CD4-positive, alpha-beta T cell treated with Interleukin-17A for 1 hour (primary cell): ENCODE measurements at regions not wholly inside any gene's neighbourhood (a gene's known extent, or its start where the extent isn't known, plus 50 kb on each side); places are given as distances from the start of the nearest gene placed in this dataset.

ENCODE experiments used
- DNase-seq: peaks from one replicate; pipeline ENCODE4 v3.0.0-alpha.2; 2020

GRCh38 chr18:78677483-78678317 lies 301.9 kb upstream of the SALL3 start:
- DNase-seq: no peak

GRCh38 chr18:78678318-78678695 lies 301.3 kb upstream of the SALL3 start:
- no peak for DNase-seq

GRCh38 chr18:78679031-78679430 lies 300.6 kb upstream of the SALL3 start:
- DNase-seq: no peak

GRCh38 chr18:78679613-78680260 lies 299.9 kb upstream of the SALL3 start:
- no peak for DNase-seq

GRCh38 chr18:78681396-78681795 lies 298.2 kb upstream of the SALL3 start:
- DNase-seq: no peak

- DNase-seq: no peak
Measured at GRCh38 chr18:78681934-78682333, 297.7 kb upstream of the SALL3 start.

GRCh38 chr18:78682716-78683115 lies 296.9 kb upstream of the SALL3 start:
- no peak for DNase-seq

GRCh38 chr18:78683191-78684010 lies 296.2 kb upstream of the SALL3 start:
- no peak for DNase-seq

- DNase-seq: no peak
Measured at GRCh38 chr18:78685250-78685979, 294.2 kb upstream of the SALL3 start.

GRCh38 chr18:78685980-78686530 lies 293.6 kb upstream of the SALL3 start:
- no peak for DNase-seq

GRCh38 chr18:78686976-78687685 lies 292.5 kb upstream of the SALL3 start:
- no peak for DNase-seq

GRCh38 chr18:78687736-78688135 lies 291.9 kb upstream of the SALL3 start:
- no peak for DNase-seq

GRCh38 chr18:78688249-78688648 lies 291.4 kb upstream of the SALL3 start:
- no peak for DNase-seq

GRCh38 chr18:78688916-78689315 lies 290.7 kb upstream of the SALL3 start:
- no peak for DNase-seq

- DNase-seq: no peak
Measured at GRCh38 chr18:78689606-78690005, 290.0 kb upstream of the SALL3 start.

- DNase-seq: no peak
Measured at GRCh38 chr18:78692105-78692504, 287.5 kb upstream of the SALL3 start.

GRCh38 chr18:78693429-78693828 lies 286.2 kb upstream of the SALL3 start:
- no peak for DNase-seq

GRCh38 chr18:78696698-78697435 lies 282.8 kb upstream of the SALL3 start:
- no peak for DNase-seq

- DNase-seq: no peak
Measured at GRCh38 chr18:78697446-78697845, 282.2 kb upstream of the SALL3 start.

- no peak for DNase-seq
Measured at GRCh38 chr18:78698914-78699313, 280.7 kb upstream of the SALL3 start.

GRCh38 chr18:78699499-78699898 lies 280.1 kb upstream of the SALL3 start:
- DNase-seq: no peak
